Right atrium auricular region (tissue), 2 donors: ENCODE measurements at regions not wholly inside any gene's neighbourhood (a gene's known extent, or its start where the extent isn't known, plus 50 kb on each side); places are given as distances from the start of the nearest gene placed in this dataset.

ENCODE experiments used
- DNase-seq: peaks from one replicate; pipeline ENCODE4 v3.0.0-alpha.2; 2019; ENCODE audit warnings: low spot score
- H3K27ac ChIP-seq, 2 donors: fragments of 200-600 bp; sonication (generic); 1 replicate in 1 of 2; 2 replicates in 1 of 2; pipeline ENCODE4 v1.5.1; 2016 to 2019
- H3K27me3 ChIP-seq, 2 donors: fragments of 200-600 bp; sonication (generic); one replicate each; pipeline versions ENCODE4 v1.5.1 to v1.6.0; 2017 to 2019
- H3K36me3 ChIP-seq: fragments of 200-600 bp; sonication (generic); one replicate; pipeline ENCODE4 v1.5.1; 2016
- H3K4me1 ChIP-seq, 2 donors: fragments of 200-600 bp; sonication (generic); one replicate each; pipeline versions ENCODE4 v1.5.1 to v1.6.0; 2017 to 2019
- H3K4me3 ChIP-seq, 2 donors: fragments of 200-600 bp; sonication (generic); 1 replicate in 1 of 2; 2 replicates in 1 of 2; pipeline ENCODE4 v1.5.1; 2017 to 2019; ENCODE audit warnings: mild to moderate bottlenecking in 1 of 2, moderate library complexity in 1 of 2
- H3K9me3 ChIP-seq, 2 donors: fragments of 200-600 bp; sonication (generic); one replicate each; pipeline ENCODE4 v1.5.1; 2019
- TF ChIP-seq, protein P1 (sequence below), 2 donors: fragments of 200-600 bp; sonication (generic); IDR thresholded peaks; one replicate each; pipeline ENCODE4 v1.5.1; 2019; ENCODE audit warnings: antibody characterized with exemption in 2 of 2

DNA sequence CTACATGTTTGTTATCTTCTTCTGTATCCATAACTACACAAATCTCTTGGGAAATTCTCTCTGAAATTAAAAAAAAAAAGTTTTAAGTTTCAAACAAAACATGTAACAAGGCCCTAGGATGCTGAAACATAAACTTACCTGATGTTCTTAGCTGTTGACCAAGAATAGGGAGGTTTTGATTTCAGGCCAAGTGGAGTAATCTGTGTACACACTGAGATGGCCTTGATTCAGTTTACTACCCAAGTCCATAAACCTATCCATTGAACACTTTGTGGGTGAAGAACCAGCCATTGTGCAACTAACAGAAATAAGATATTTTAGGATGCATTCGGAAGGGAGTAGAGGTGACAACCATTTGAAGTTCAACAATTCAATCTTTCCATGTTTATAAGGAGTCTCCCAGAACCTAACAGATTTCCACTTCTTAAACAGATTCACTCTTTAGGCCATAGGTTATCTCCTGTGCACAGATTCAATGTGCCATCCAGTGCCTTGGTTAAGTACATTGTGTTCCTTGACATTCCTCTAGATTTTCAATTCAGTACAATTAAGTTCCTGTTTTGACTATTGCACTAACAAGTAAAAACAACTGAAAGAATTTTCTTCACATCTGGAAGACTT is 143.1 kb downstream of the CRPPA start:
- Histone ChIP-seq H3K27me3 (no peaks in the 10 kb centered on the region), H3K9me3 (no peaks in the 10 kb centered on the region), H3K4me1 (peaks cover 0 to 6% of the 10 kb centered on the region in 2 donors), H3K27ac (no peak overlapping the region), H3K36me3 (no peaks in the 10 kb centered on the region), H3K4me3 (no peak overlapping the region)
- no peak for DNase-seq
- TF ChIP-seq, protein P1, sequence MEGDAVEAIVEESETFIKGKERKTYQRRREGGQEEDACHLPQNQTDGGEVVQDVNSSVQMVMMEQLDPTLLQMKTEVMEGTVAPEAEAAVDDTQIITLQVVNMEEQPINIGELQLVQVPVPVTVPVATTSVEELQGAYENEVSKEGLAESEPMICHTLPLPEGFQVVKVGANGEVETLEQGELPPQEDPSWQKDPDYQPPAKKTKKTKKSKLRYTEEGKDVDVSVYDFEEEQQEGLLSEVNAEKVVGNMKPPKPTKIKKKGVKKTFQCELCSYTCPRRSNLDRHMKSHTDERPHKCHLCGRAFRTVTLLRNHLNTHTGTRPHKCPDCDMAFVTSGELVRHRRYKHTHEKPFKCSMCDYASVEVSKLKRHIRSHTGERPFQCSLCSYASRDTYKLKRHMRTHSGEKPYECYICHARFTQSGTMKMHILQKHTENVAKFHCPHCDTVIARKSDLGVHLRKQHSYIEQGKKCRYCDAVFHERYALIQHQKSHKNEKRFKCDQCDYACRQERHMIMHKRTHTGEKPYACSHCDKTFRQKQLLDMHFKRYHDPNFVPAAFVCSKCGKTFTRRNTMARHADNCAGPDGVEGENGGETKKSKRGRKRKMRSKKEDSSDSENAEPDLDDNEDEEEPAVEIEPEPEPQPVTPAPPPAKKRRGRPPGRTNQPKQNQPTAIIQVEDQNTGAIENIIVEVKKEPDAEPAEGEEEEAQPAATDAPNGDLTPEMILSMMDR (IDR thresholded peaks at IDR 0.05), result no peak

DNA sequence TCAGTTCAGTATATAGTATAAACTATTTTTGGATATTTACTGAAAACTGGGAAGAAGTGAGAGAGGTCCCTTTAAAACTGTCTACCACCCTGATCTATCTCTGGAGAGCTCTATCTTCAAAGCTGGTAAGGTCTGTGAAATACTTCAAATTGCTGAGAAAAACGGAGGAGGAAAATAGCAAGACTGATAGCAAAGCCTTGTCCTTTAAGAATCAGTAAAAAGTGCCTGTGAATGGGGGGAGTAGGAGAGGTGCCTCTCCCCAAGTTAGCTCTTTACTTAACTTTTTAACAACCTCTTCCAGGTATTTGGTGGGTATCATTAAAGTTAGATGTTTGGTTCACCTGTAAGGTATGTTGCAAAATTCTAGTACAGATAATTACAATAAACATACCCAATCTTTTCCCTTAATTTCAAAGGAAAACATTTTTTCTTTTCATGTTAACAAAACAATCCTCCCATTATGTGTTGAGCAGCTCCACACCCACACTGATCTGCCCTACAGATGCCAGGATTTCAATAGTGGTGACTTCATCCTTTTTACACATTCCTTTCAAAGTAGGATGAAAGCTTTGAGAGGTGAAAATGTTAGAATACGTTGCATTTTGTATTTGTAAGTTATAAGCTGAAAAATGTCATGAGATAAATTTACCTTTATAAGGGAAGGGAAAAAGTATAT is 149.2 kb downstream of the CRPPA start:
- Histone ChIP-seq H3K9me3 (no peaks in the 10 kb centered on the region), H3K4me3 (no peak overlapping the region), H3K36me3 (no peaks in the 10 kb centered on the region), H3K27me3 (no peaks in the 10 kb centered on the region), H3K27ac (no peak overlapping the region), H3K4me1 (no peaks in the 10 kb centered on the region)
- DNase-seq, result no peak
- TF ChIP-seq, protein P1 (IDR thresholded peaks at IDR 0.05), result no peak

DNA sequence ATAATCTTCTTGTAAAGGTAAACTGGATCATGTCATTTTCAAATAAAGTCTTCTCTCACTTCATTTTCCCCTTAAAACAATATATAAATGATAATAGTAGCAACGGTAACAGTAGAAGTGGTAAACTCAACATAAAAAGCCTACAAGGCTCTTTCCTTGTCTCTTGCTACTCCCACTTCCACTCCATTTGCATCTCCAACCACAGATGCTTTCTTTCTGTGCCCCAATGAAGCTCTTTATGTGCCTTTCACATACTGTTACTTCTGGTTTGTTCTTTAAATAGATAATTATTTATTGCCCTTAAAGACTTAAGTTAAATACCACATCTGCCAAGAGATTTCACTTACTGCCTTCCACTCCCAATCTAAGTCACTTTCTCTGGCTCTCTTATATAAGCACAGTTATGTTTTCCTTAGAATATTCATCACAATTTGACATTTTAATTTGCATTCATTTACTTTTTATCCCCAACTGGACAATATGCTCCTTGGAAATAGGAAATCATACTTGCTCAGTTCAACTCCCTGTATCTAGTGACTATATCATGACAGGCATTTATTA is 149.9 kb downstream of the CRPPA start:
- TF ChIP-seq, protein P1 (IDR thresholded peaks at IDR 0.05), result no peak
- H3K36me3 ChIP-seq, result no peaks in the 10 kb centered on the region
- no peaks in the 10 kb centered on the region for H3K4me1 ChIP-seq
- no peaks in the 10 kb centered on the region for H3K27me3 ChIP-seq
- no peak overlapping the region for H3K27ac ChIP-seq
- no peak for DNase-seq
- H3K4me3 ChIP-seq, result no peak overlapping the region
- no peaks in the 10 kb centered on the region for H3K9me3 ChIP-seq

DNA sequence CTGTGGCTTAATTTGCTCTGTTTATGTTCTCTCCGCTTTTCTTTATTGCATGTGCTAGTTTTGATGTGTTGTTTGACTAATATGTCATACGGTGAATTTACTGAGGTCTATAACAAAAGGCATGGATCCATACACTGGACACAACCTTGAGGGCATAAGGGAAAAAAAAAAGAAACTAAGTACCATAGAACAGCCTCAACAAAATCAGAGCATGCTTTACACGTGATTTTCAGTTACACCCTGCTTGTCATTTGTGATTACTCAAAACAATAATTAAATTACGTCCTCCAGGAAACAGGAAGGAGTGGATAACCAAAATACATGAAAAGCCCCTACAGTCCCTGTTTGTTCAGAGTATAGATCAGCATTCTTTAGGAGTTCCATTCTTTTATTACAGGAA is 150.5 kb downstream of the CRPPA start:
- H3K4me1 ChIP-seq, result no peaks in the 10 kb centered on the region
- H3K27ac ChIP-seq, result no peak overlapping the region
- H3K9me3 ChIP-seq, result no peaks in the 10 kb centered on the region
- no peaks in the 10 kb centered on the region for H3K27me3 ChIP-seq
- no peak for DNase-seq
- H3K36me3 ChIP-seq, result no peaks in the 10 kb centered on the region
- H3K4me3 ChIP-seq, result no peak overlapping the region
- TF ChIP-seq, protein P1 (IDR thresholded peaks at IDR 0.05), result no peak

DNA sequence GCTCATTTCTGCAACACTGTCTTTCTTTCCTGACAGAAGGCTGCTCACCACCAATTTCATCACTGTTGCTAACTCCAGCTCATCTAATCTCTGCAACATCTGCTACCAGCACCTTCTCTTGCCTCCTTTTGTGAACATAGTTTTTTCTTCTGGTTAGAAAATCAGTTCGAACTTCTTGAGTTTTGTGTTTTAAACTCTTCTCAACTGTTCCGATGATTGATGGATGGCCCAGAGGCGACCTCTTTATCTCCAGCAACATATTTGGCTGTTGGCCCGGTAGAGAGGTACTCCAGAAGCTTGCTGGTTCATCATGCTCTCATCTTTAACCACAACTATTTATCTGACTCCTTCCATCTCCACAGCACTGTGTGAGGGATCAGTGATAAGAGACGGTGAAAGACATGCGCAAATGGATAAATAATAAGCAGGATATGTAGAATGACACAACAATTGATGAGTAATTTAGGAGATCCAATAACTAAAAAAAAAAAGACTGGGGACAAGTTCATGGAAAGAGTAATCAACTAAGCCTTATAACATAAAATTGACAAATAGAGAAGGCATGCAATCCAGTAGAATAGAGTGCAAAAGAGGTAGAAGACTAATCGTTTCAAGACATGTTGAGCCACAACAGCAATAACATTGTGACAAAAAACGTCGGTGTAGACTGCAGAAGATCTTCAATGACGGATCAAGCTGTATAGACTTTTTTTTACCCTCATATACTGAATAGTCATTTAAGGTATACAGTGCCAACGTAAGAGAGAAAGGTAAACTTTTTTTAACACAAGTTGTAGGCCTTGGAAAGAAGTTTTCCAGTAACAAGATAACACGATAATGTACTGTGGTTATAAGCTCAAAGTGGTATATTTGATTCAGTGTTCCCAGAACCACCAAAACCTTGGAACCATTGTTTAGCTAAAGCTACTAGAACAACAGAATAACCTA is 152.2 kb downstream of the CRPPA start:
- TF ChIP-seq, protein P1 (IDR thresholded peaks at IDR 0.05), result no peak
- no peaks in the 10 kb centered on the region for H3K4me1 ChIP-seq
- H3K9me3 ChIP-seq, result no peaks in the 10 kb centered on the region
- DNase-seq, result no peak
- no peak overlapping the region for H3K4me3 ChIP-seq
- no peaks in the 10 kb centered on the region for H3K27me3 ChIP-seq
- H3K36me3 ChIP-seq, result no peaks in the 10 kb centered on the region
- H3K27ac ChIP-seq, result no peak overlapping the region
